GM18505 (cell line): ENCODE measurements at regions not wholly inside any gene's neighbourhood (a gene's known extent, or its start where the extent isn't known, plus 50 kb on each side); places are given as distances from the start of the nearest gene placed in this dataset.
"Not testable (repeated sequence)": the region's sequence is repeated elsewhere in the genome, so short reads cannot be mapped to it uniquely, and the experiment has no call there.

Source experiments
- ATAC-seq: cut with Tn5 transposase; IDR thresholded peaks from one replicate; pipeline ENCODE4 v1.9.1; 2021; ENCODE audit not compliant: unreplicated experiment
- POLR2A ChIP-seq: IDR thresholded peaks from 4 replicates; pipeline ENCODE4 v1.6.1; 2011; ENCODE audit warnings: borderline replicate concordance; ENCODE audit not compliant: insufficient read depth, insufficient read length; ENCODE audit errors: extremely low read depth

- no peak for TF ChIP-seq POLR2A
- no peak for ATAC-seq
These were observed 321.6 kb upstream of the FZD8 start for GRCh38 chr10:35963685-35964084.

GRCh38 chr10:35961501-35961900, 319.4 kb upstream of the FZD8 start:
- no peak for ATAC-seq
- TF ChIP-seq POLR2A: no peak

GRCh38 chr10:35959252-35959651, 317.2 kb upstream of the FZD8 start:
- no peak for TF ChIP-seq POLR2A
- ATAC-seq: no peak

GRCh38 chr10:35958609-35959008, 316.5 kb upstream of the FZD8 start:
- not testable (repeated sequence) for ATAC-seq

GRCh38 chr10:35950701-35951100, 308.6 kb upstream of the FZD8 start:
- no peak for ATAC-seq
- no peak for TF ChIP-seq POLR2A

- ATAC-seq: no peak
- no peak for TF ChIP-seq POLR2A
These were observed 308.1 kb upstream of the FZD8 start for GRCh38 chr10:35950226-35950625.

GRCh38 chr10:35949811-35950211, 307.7 kb upstream of the FZD8 start:
- ATAC-seq: no peak
- no peak for TF ChIP-seq POLR2A

- no peak for ATAC-seq
- no peak for TF ChIP-seq POLR2A
These were observed 304.5 kb upstream of the FZD8 start for GRCh38 chr10:35946556-35946955.

- no peak for TF ChIP-seq POLR2A
- ATAC-seq: no peak
These were observed 300.0 kb upstream of the FZD8 start for GRCh38 chr10:35942057-35942456.

- no peak for ATAC-seq
- TF ChIP-seq POLR2A: no peak
These were observed 298.3 kb upstream of the FZD8 start for GRCh38 chr10:35940141-35941041.

GRCh38 chr10:35938160-35938559, 296.1 kb upstream of the FZD8 start:
- no peak for TF ChIP-seq POLR2A
- no peak for ATAC-seq

- TF ChIP-seq POLR2A: no peak
- no peak for ATAC-seq
These were observed 295.4 kb upstream of the FZD8 start for GRCh38 chr10:35937546-35937945.

- TF ChIP-seq POLR2A: no peak
These were observed 292.5 kb upstream of the FZD8 start for GRCh38 chr10:35934642-35934995.

GRCh38 chr10:35933940-35934641, 292.0 kb upstream of the FZD8 start:
- no peak for TF ChIP-seq POLR2A
- no peak for ATAC-seq

More at GRCh38 chr10:35934642-35934995, 292.5 kb upstream of the FZD8 start:
- ATAC-seq: no peak

- ATAC-seq: no peak
- TF ChIP-seq POLR2A: no peak
These were observed 291.4 kb upstream of the FZD8 start for GRCh38 chr10:35933491-35933890.

GRCh38 chr10:35929962-35930361, 287.9 kb upstream of the FZD8 start:
- not testable (repeated sequence) for ATAC-seq
